Adipocyte (in vitro differentiated cells): ENCODE measurements at regions not wholly inside any gene's neighbourhood (a gene's known extent, or its start where the extent isn't known, plus 50 kb on each side); places are given as distances from the start of the nearest gene placed in this dataset.

ENCODE experiments used
- DNase-seq: peaks from one replicate; pipeline ENCODE4 v3.0.0-alpha.2; 2015; ENCODE audit warnings: low read depth
- H3K27me3 ChIP-seq: replicated peaks from 2 replicates; pipeline ENCODE4 v1.7.0; 2013; ENCODE audit warnings: mild to moderate bottlenecking, low read length, moderate library complexity; ENCODE audit not compliant: control insufficient read depth, insufficient read depth
- H3K36me3 ChIP-seq: 2 replicates; pipeline ENCODE4 v1.7.0; 2013; ENCODE audit warnings: low read length, mild to moderate bottlenecking, moderate library complexity; ENCODE audit not compliant: control insufficient read depth, insufficient read depth, severe bottlenecking
- H3K4me1 ChIP-seq: 2 replicates; pipeline ENCODE4 v1.7.0; 2013; ENCODE audit warnings: mild to moderate bottlenecking, low read length, moderate library complexity; ENCODE audit not compliant: control insufficient read depth, insufficient read depth
- H3K4me3 ChIP-seq: 2 replicates; pipeline ENCODE4 v1.7.0; 2013; ENCODE audit warnings: mild to moderate bottlenecking, low read length, moderate library complexity
- H3K9ac ChIP-seq: 2 replicates; pipeline ENCODE4 v1.7.0; 2013; ENCODE audit warnings: mild to moderate bottlenecking, low read length, moderate library complexity
- H3K9me3 ChIP-seq: 2 replicates; pipeline ENCODE4 v1.7.0; 2013; ENCODE audit warnings: mild to moderate bottlenecking, low read length, moderate library complexity; ENCODE audit not compliant: control insufficient read depth

GRCh38 chr1:214186103-214186824 is 94.7 kb upstream of the SMYD2 start:
- DNase-seq, result no peak
- Histone ChIP-seq H3K4me3 (no peak overlapping the region), H3K27me3 (peaks cover 59% of the 10 kb centered on the region), H3K36me3 (no peaks in the 10 kb centered on the region), H3K9ac (no peak overlapping the region), H3K4me1 (peaks cover 8% of the 10 kb centered on the region), H3K9me3 (peaks cover 22% of the 10 kb centered on the region)

- peaks cover 8% of the 10 kb centered on the region for H3K4me1 ChIP-seq
- peaks cover 12% of the 10 kb centered on the region for H3K9me3 ChIP-seq
- DNase-seq, result peak; percentile 9
- no peak overlapping the region for H3K9ac ChIP-seq
- no peaks in the 10 kb centered on the region for H3K36me3 ChIP-seq
- H3K27me3 ChIP-seq, result peaks cover 59% of the 10 kb centered on the region
- H3K4me3 ChIP-seq, result peak overlapping the region; percentile 74
Observed at GRCh38 chr1:214187121-214187900, 93.6 kb upstream of the SMYD2 start.

GRCh38 chr1:214187933-214188332 is 93.0 kb upstream of the SMYD2 start:
- Histone ChIP-seq H3K9me3 (peaks cover 6% of the 10 kb centered on the region), H3K4me3 (no peak overlapping the region), H3K27me3 (peaks cover 57% of the 10 kb centered on the region), H3K36me3 (no peaks in the 10 kb centered on the region), H3K9ac (no peak overlapping the region), H3K4me1 (peaks cover 12% of the 10 kb centered on the region)
- DNase-seq, result no peak

- DNase-seq, result no peak
- Histone ChIP-seq H3K36me3 (no peaks in the 10 kb centered on the region), H3K9ac (no peak overlapping the region), H3K4me1 (peaks cover 21% of the 10 kb centered on the region), H3K9me3 (no peaks in the 10 kb centered on the region), H3K4me3 (no peak overlapping the region), H3K27me3 (peaks cover 53% of the 10 kb centered on the region)
Observed at GRCh38 chr1:214188835-214189234, 92.1 kb upstream of the SMYD2 start.

GRCh38 chr1:214192825-214193643 is 87.9 kb upstream of the SMYD2 start:
- Histone ChIP-seq H3K9me3 (no peaks in the 10 kb centered on the region), H3K4me3 (no peak overlapping the region), H3K36me3 (no peaks in the 10 kb centered on the region), H3K27me3 (peaks cover 27% of the 10 kb centered on the region), H3K9ac (no peak overlapping the region), H3K4me1 (peaks cover 16% of the 10 kb centered on the region)
- peak; percentile 20 for DNase-seq

GRCh38 chr1:214193691-214194090 is 87.3 kb upstream of the SMYD2 start:
- H3K9ac ChIP-seq, result no peak overlapping the region
- no peak overlapping the region for H3K4me3 ChIP-seq
- no peaks in the 10 kb centered on the region for H3K9me3 ChIP-seq
- peaks cover 24% of the 10 kb centered on the region for H3K27me3 ChIP-seq
- no peaks in the 10 kb centered on the region for H3K36me3 ChIP-seq
- no peak for DNase-seq
- peaks cover 16% of the 10 kb centered on the region for H3K4me1 ChIP-seq

- H3K4me3 ChIP-seq, result no peak overlapping the region
- peaks cover 5% of the 10 kb centered on the region for H3K4me1 ChIP-seq
- no peaks in the 10 kb centered on the region for H3K9me3 ChIP-seq
- no peak for DNase-seq
- no peak overlapping the region for H3K9ac ChIP-seq
- H3K36me3 ChIP-seq, result no peaks in the 10 kb centered on the region
- H3K27me3 ChIP-seq, result peaks cover 28% of the 10 kb centered on the region
Observed at GRCh38 chr1:214198571-214198970, 82.4 kb upstream of the SMYD2 start.

GRCh38 chr1:214199585-214199984 is 81.4 kb upstream of the SMYD2 start:
- no peaks in the 10 kb centered on the region for H3K4me1 ChIP-seq
- no peaks in the 10 kb centered on the region for H3K36me3 ChIP-seq
- no peak for DNase-seq
- H3K9me3 ChIP-seq, result no peaks in the 10 kb centered on the region
- H3K4me3 ChIP-seq, result no peak overlapping the region
- no peak overlapping the region for H3K9ac ChIP-seq
- H3K27me3 ChIP-seq, result peaks cover 28% of the 10 kb centered on the region

GRCh38 chr1:214202992-214203391 is 78.0 kb upstream of the SMYD2 start:
- DNase-seq, result no peak
- Histone ChIP-seq H3K36me3 (no peaks in the 10 kb centered on the region), H3K27me3 (peaks cover 16% of the 10 kb centered on the region), H3K9me3 (no peaks in the 10 kb centered on the region), H3K9ac (no peak overlapping the region), H3K4me3 (no peak overlapping the region), H3K4me1 (peaks cover 12% of the 10 kb centered on the region)

- Histone ChIP-seq H3K9me3 (no peaks in the 10 kb centered on the region), H3K36me3 (no peaks in the 10 kb centered on the region), H3K9ac (no peak overlapping the region), H3K4me1 (peaks cover 15% of the 10 kb centered on the region), H3K4me3 (no peak overlapping the region), H3K27me3 (peaks cover 1% of the 10 kb centered on the region)
- no peak for DNase-seq
Observed at GRCh38 chr1:214205053-214205452, 75.9 kb upstream of the SMYD2 start.

- Histone ChIP-seq H3K4me3 (no peak overlapping the region), H3K9me3 (no peaks in the 10 kb centered on the region), H3K27me3 (no peaks in the 10 kb centered on the region), H3K36me3 (no peaks in the 10 kb centered on the region), H3K9ac (no peak overlapping the region), H3K4me1 (peaks cover 27% of the 10 kb centered on the region)
- no peak for DNase-seq
Observed at GRCh38 chr1:214208460-214208859, 72.5 kb upstream of the SMYD2 start.
